GM19043 (cell line): ENCODE measurements at regions not wholly inside any gene's neighbourhood (a gene's known extent, or its start where the extent isn't known, plus 50 kb on each side); places are given as distances from the start of the nearest gene placed in this dataset.
"Not testable (repeated sequence)": the region's sequence is repeated elsewhere in the genome, so short reads cannot be mapped to it uniquely, and the experiment has no call there.

Experiments used
- ATAC-seq: cut with Tn5 transposase; IDR thresholded peaks from one replicate; pipeline ENCODE4 v1.9.1; 2021; ENCODE audit warnings: low read depth; ENCODE audit not compliant: unreplicated experiment

- ATAC-seq: not testable (repeated sequence)
Measured at GRCh38 chr10:131839880-131840787, 60.7 kb upstream of the PPP2R2D start.

- no peak for ATAC-seq
Measured at GRCh38 chr10:131840788-131841118, 60.1 kb upstream of the PPP2R2D start.

- ATAC-seq: no peak
Measured at GRCh38 chr10:131841131-131841660, 59.6 kb upstream of the PPP2R2D start.

- no peak for ATAC-seq
Measured at GRCh38 chr10:131841661-131842139, 59.1 kb upstream of the PPP2R2D start.

- ATAC-seq: no peak
Measured at GRCh38 chr10:131842351-131843088, 58.3 kb upstream of the PPP2R2D start.

GRCh38 chr10:131843089-131843595 lies 57.7 kb upstream of the PPP2R2D start:
- no peak for ATAC-seq

- no peak for ATAC-seq
Measured at GRCh38 chr10:131843881-131844284, 56.9 kb upstream of the PPP2R2D start.

- ATAC-seq: no peak
Measured at GRCh38 chr10:131844529-131845084, 56.2 kb upstream of the PPP2R2D start.

GRCh38 chr10:131845505-131846239 lies 55.1 kb upstream of the PPP2R2D start:
- ATAC-seq: no peak

GRCh38 chr10:131846240-131847101 lies 54.3 kb upstream of the PPP2R2D start:
- no peak for ATAC-seq

GRCh38 chr10:131847241-131847783 lies 53.5 kb upstream of the PPP2R2D start:
- no peak for ATAC-seq

GRCh38 chr10:131848296-131848695 lies 52.5 kb upstream of the PPP2R2D start:
- no peak for ATAC-seq

GRCh38 chr10:131848741-131849590 lies 51.8 kb upstream of the PPP2R2D start:
- ATAC-seq: no peak

- no peak for ATAC-seq
Measured at GRCh38 chr10:131849591-131850382, 51.0 kb upstream of the PPP2R2D start.

- ATAC-seq: no peak
Measured at GRCh38 chr10:131850383-131850870, 50.4 kb upstream of the PPP2R2D start.
